Smooth muscle cell (in vitro differentiated cells): ENCODE measurements at regions not wholly inside any gene's neighbourhood (a gene's known extent, or its start where the extent isn't known, plus 50 kb on each side); places are given as distances from the start of the nearest gene placed in this dataset.
A peak's percentile ranks its signal among the peaks of the same experiment; 100 is the strongest.

ENCODE experiments used
- DNase-seq: peaks from one replicate; lab custom pipeline; 2025; ENCODE audit not compliant: unreplicated experiment; lab: John Stamatoyannopoulos, UW
- H2AFZ ChIP-seq: fragments of 200-600 bp; sonication (generic); 2 replicates; pipeline ENCODE4 v1.6.0; 2016; ENCODE audit warnings: antibody characterized with exemption, low read depth, mild to moderate bottlenecking
- H3F3A ChIP-seq: fragments of 200-600 bp; sonication (generic); 2 replicates; pipeline ENCODE4 v1.6.0; 2017; ENCODE audit warnings: antibody characterized with exemption, low read depth
- H3K27ac ChIP-seq: fragments of 200-600 bp; sonication (generic); 2 replicates; pipeline ENCODE4 v1.5.1; 2016; ENCODE audit warnings: low read depth, mild to moderate bottlenecking
- H3K27me3 ChIP-seq: fragments of 200-600 bp; sonication (generic); 2 replicates; pipeline ENCODE4 v1.6.1; 2016; ENCODE audit warnings: low read depth, mild to moderate bottlenecking
- H3K36me3 ChIP-seq: fragments of 200-600 bp; sonication (generic); 2 replicates; pipeline ENCODE4 v1.5.1; 2016; ENCODE audit warnings: low read depth
- H3K4me1 ChIP-seq: fragments of 200-600 bp; sonication (generic); 2 replicates; pipeline ENCODE4 v1.5.1; 2016; ENCODE audit warnings: low read depth
- H3K4me2 ChIP-seq: fragments of 200-600 bp; sonication (generic); 2 replicates; pipeline ENCODE4 v1.6.0; 2016; ENCODE audit warnings: mild to moderate bottlenecking
- H3K4me3 ChIP-seq: fragments of 200-600 bp; sonication (generic); 2 replicates; pipeline ENCODE4 v1.5.1; 2016; ENCODE audit warnings: mild to moderate bottlenecking
- H3K79me2 ChIP-seq: fragments of 200-600 bp; sonication (generic); 2 replicates; pipeline ENCODE4 v1.6.0; 2016; ENCODE audit warnings: low read depth, mild to moderate bottlenecking
- H3K9ac ChIP-seq: fragments of 200-600 bp; sonication (generic); 2 replicates; pipeline ENCODE4 v1.6.0; 2016; ENCODE audit warnings: low read depth
- H3K9me3 ChIP-seq: fragments of 200-600 bp; sonication (generic); replicated peaks from 2 replicates; pipeline ENCODE4 v1.5.1; 2016; ENCODE audit warnings: low read depth
- H4K20me1 ChIP-seq: fragments of 200-600 bp; sonication (generic); 2 replicates; pipeline ENCODE4 v1.6.0; 2016; ENCODE audit warnings: low read depth
- CTCF ChIP-seq: fragments of 200-600 bp; sonication (generic); IDR thresholded peaks from 2 replicates; pipeline ENCODE4 v1.5.1; 2017; ENCODE audit warnings: borderline replicate concordance, mild to moderate bottlenecking, antibody characterized with exemption; ENCODE audit not compliant: insufficient read depth, poor library complexity, severe bottlenecking
- WGBS: methylation state at CpG from one replicate; pipeline ENCODE4 v1.1.7; 2016; ENCODE audit warnings: low lambda C conversion rate; 5-methylcytosine and 5-hydroxymethylcytosine counted together

- Histone ChIP-seq H3K4me3 (no peak overlapping the region), H2AFZ (no peak overlapping the region), H3K79me2 (no peaks in the 10 kb centered on the region), H4K20me1 (no peaks in the 10 kb centered on the region), H3K27me3 (no peaks in the 10 kb centered on the region), H3K4me1 (peaks cover 12% of the 10 kb centered on the region), H3K9me3 (no peaks in the 10 kb centered on the region), H3K36me3 (no peaks in the 10 kb centered on the region), H3F3A (peaks cover 21% of the 10 kb centered on the region), H3K4me2 (no peak overlapping the region), H3K27ac (no peak overlapping the region), H3K9ac (no peak overlapping the region)
- WGBS: 93% methylated on average over 11 of the region's 11 CpGs
- TF ChIP-seq CTCF: no peak
- DNase-seq: no peak
Measured at GRCh38 chr9:134494905-134495304, 146.7 kb upstream of the COL5A1 start.

GRCh38 chr9:134495881-134496412 is 145.7 kb upstream of the COL5A1 start:
- H3K4me1 ChIP-seq: peaks cover 12% of the 10 kb centered on the region
- no peak for TF ChIP-seq CTCF
- no peak overlapping the region for H3K4me2 ChIP-seq
- no peaks in the 10 kb centered on the region for H3K27me3 ChIP-seq
- H3K79me2 ChIP-seq: peaks cover 6% of the 10 kb centered on the region
- H3K27ac ChIP-seq: peak overlapping the region; percentile 90
- H2AFZ ChIP-seq: no peak overlapping the region
- WGBS: 92% methylated on average over 17 of the region's 17 CpGs
- no peak for DNase-seq
- no peak overlapping the region for H3K4me3 ChIP-seq
- no peaks in the 10 kb centered on the region for H4K20me1 ChIP-seq
- H3F3A ChIP-seq: peaks cover 20% of the 10 kb centered on the region
- peak overlapping the region; percentile 28 for H3K9ac ChIP-seq
- H3K36me3 ChIP-seq: no peaks in the 10 kb centered on the region
- H3K9me3 ChIP-seq: no peaks in the 10 kb centered on the region

- H2AFZ ChIP-seq: no peak overlapping the region
- peaks cover 13% of the 10 kb centered on the region for H3F3A ChIP-seq
- H3K79me2 ChIP-seq: peaks cover 6% of the 10 kb centered on the region
- peaks cover 12% of the 10 kb centered on the region for H3K4me1 ChIP-seq
- WGBS: 54% methylated on average over 29 of the region's 29 CpGs
- H3K9me3 ChIP-seq: no peaks in the 10 kb centered on the region
- TF ChIP-seq CTCF: no peak
- no peaks in the 10 kb centered on the region for H3K27me3 ChIP-seq
- peak overlapping the region; percentile 51 for H3K9ac ChIP-seq
- H3K4me3 ChIP-seq: no peak overlapping the region
- no peaks in the 10 kb centered on the region for H3K36me3 ChIP-seq
- H3K27ac ChIP-seq: peak overlapping the region; percentile 90
- peak overlapping the region; percentile 71 for H3K4me2 ChIP-seq
- no peak for DNase-seq
- H4K20me1 ChIP-seq: no peaks in the 10 kb centered on the region
Measured at GRCh38 chr9:134496413-134497282, 145.0 kb upstream of the COL5A1 start.
